HL-60 (cell line): ENCODE measurements at regions not wholly inside any gene's neighbourhood (a gene's known extent, or its start where the extent isn't known, plus 50 kb on each side); places are given as distances from the start of the nearest gene placed in this dataset.

ENCODE experiments used
- DNase-seq, 2 experiments: peaks; one replicate each; pipeline ENCODE4 v3.0.0-alpha.2; 2010 to 2020; ENCODE audit warnings: low read depth in 1 of 2, low spot score in 1 of 2
- H3K27ac ChIP-seq: fragments of 250-450 bp; sonication (Bioruptor Pico); replicated peaks from 2 replicates; pipeline ENCODE4 v1.5.1; 2020; ENCODE audit warnings: mild to moderate bottlenecking, moderate library complexity
- H3K27me3 ChIP-seq: fragments of 250-450 bp; sonication (Bioruptor Pico); 2 replicates; pipeline ENCODE4 v1.5.1; 2021; ENCODE audit warnings: mild to moderate bottlenecking, moderate library complexity; ENCODE audit not compliant: insufficient read depth, poor library complexity, severe bottlenecking
- H3K4me3 ChIP-seq: replicated peaks from 2 replicates; pipeline ENCODE4 v1.5.1; 2011; ENCODE audit warnings: mild to moderate bottlenecking, control low read depth, low read length; ENCODE audit not compliant: insufficient read depth
- GABPA ChIP-seq: IDR thresholded peaks from 2 replicates; pipeline ENCODE4 v1.6.1; 2012; ENCODE audit warnings: low read depth
- POLR2AphosphoS5 ChIP-seq: IDR thresholded peaks from 2 replicates; pipeline ENCODE4 v1.6.1; 2012; ENCODE audit warnings: low read depth
- SPI1 ChIP-seq: IDR thresholded peaks from 2 replicates; pipeline ENCODE4 v1.6.1; 2012; ENCODE audit warnings: low read depth, mild to moderate bottlenecking, borderline replicate concordance
- TF ChIP-seq, protein P1 (sequence below): IDR thresholded peaks from one replicate; pipeline ENCODE4 v1.5.1; 2011; ENCODE audit warnings: low read length, control low read depth, inconsistent platforms; ENCODE audit not compliant: insufficient read depth
- TF ChIP-seq, protein P2 (sequence below): IDR thresholded peaks from 2 replicates; pipeline ENCODE4 v1.6.1; 2012; ENCODE audit warnings: low read depth; ENCODE audit not compliant: insufficient replicate concordance

DNA sequence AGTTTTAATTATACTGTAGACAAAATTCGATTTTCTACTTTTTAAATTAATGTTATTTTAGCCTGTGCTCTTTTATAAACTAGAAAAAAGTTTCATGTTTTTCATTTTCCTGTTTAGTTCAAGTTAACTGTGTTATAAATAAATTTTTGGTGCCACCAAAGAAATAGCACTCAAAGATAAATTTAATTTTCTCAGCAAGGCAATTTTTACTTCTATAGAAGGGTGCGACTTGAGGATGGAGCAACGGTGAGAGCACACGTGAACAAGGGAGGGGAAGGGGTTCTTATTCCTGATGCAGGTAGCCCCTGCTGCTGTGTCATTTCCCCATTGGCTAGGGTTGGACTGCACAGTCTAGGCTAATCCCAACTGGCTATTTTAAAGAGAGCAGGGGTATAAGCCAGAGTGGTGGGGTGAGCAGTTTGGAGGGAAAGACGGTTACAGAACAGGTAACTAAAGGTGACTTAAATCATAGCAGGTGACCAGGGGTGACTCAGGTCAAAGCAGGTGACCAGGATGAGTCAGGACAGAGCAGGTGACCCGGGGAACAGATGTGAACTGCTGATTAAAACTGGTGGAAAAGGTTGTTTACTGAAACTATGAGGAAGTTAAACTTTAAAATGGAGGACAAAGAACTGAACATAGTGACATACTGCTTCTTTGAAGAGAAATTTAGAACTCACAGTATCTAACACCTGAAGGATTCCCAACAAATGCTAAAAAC is 104.6 kb upstream of the GPBP1 start:
- Histone ChIP-seq H3K4me3 (no peak overlapping the region), H3K27me3 (no peaks in the 10 kb centered on the region), H3K27ac (no peak overlapping the region)
- DNase-seq = no peak
- no peak for TF ChIP-seq POLR2AphosphoS5
- no peak for TF ChIP-seq GABPA
- no peak for TF ChIP-seq SPI1
- TF ChIP-seq, protein P1, sequence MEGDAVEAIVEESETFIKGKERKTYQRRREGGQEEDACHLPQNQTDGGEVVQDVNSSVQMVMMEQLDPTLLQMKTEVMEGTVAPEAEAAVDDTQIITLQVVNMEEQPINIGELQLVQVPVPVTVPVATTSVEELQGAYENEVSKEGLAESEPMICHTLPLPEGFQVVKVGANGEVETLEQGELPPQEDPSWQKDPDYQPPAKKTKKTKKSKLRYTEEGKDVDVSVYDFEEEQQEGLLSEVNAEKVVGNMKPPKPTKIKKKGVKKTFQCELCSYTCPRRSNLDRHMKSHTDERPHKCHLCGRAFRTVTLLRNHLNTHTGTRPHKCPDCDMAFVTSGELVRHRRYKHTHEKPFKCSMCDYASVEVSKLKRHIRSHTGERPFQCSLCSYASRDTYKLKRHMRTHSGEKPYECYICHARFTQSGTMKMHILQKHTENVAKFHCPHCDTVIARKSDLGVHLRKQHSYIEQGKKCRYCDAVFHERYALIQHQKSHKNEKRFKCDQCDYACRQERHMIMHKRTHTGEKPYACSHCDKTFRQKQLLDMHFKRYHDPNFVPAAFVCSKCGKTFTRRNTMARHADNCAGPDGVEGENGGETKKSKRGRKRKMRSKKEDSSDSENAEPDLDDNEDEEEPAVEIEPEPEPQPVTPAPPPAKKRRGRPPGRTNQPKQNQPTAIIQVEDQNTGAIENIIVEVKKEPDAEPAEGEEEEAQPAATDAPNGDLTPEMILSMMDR = no peak
- TF ChIP-seq, protein P2, sequence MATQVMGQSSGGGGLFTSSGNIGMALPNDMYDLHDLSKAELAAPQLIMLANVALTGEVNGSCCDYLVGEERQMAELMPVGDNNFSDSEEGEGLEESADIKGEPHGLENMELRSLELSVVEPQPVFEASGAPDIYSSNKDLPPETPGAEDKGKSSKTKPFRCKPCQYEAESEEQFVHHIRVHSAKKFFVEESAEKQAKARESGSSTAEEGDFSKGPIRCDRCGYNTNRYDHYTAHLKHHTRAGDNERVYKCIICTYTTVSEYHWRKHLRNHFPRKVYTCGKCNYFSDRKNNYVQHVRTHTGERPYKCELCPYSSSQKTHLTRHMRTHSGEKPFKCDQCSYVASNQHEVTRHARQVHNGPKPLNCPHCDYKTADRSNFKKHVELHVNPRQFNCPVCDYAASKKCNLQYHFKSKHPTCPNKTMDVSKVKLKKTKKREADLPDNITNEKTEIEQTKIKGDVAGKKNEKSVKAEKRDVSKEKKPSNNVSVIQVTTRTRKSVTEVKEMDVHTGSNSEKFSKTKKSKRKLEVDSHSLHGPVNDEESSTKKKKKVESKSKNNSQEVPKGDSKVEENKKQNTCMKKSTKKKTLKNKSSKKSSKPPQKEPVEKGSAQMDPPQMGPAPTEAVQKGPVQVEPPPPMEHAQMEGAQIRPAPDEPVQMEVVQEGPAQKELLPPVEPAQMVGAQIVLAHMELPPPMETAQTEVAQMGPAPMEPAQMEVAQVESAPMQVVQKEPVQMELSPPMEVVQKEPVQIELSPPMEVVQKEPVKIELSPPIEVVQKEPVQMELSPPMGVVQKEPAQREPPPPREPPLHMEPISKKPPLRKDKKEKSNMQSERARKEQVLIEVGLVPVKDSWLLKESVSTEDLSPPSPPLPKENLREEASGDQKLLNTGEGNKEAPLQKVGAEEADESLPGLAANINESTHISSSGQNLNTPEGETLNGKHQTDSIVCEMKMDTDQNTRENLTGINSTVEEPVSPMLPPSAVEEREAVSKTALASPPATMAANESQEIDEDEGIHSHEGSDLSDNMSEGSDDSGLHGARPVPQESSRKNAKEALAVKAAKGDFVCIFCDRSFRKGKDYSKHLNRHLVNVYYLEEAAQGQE = no peak

DNA sequence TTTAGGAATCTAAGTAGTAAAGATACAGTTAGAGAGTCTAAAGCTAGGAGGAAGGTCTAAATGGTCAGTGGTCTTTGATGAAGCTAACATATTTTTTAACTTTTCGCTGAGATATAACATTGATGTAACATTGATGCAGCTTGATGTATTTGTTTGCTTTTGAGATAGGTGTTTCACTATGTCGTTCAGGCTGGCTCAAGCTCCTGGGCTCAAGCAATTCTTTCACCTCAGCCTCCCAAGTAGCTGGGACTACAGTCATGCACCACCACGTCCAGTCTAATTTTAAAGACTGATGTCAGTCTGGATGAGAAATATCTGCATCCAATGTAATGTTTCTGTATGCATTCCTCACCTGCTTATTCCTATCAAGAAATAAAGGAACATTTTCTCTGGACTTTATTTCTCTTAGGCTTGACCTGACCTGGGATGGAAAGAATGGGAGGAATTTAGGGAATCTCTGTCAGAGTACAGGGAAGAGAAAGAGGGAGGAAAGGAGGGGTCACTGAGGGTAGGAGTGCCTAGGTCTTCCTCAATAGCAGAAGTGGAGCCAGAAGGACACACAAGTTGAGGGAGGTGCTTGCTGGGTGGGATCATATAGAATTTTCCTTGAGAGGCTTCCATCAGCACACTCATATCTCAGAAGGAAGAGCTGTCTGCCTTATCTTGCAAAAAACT is 101.5 kb upstream of the GPBP1 start:
- DNase-seq = no peak
- TF ChIP-seq SPI1 = no peak
- no peak for TF ChIP-seq POLR2AphosphoS5
- TF ChIP-seq, protein P1 = no peak

DNA sequence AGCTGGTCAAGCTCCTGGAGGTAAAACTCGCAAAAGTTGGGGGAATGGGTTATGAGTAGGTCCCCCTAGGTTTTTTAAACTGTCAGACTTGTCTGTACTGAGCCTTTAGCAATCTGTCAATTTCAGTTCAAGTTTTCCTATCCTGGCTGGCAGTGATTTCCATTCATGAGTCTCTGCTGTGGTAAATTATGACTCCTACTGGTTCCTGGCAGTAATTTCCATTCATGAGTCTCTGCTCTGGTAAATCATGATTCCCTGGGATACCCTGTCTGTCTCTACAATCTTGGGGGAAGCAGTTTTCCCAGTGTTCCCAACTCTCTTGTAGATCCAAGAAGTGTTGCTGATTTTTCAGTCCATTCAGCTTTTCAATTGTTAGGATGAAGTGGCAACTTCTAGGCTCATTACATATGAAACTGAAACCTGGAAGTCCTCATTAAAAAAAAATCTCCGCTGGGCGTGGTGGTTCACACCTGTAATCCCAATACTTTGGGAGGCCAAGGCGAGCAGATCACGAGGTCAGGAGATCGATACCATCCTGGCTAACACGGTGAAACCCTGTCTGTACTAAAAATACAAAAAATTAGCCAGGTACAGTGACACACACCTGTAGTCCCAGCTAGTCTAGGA is 91.3 kb upstream of the GPBP1 start:
- H3K27ac ChIP-seq = no peak overlapping the region
- H3K27me3 ChIP-seq = no peaks in the 10 kb centered on the region
- TF ChIP-seq GABPA (no peak), POLR2AphosphoS5 (no peak), SPI1 (no peak)
- TF ChIP-seq, protein P2 = no peak
- TF ChIP-seq, protein P1 = no peak
- no peak overlapping the region for H3K4me3 ChIP-seq
- DNase-seq = no peak

More for the DNA sequence above, 101.5 kb upstream of the GPBP1 start:
- no peak overlapping the region for H3K27ac ChIP-seq
- no peaks in the 10 kb centered on the region for H3K27me3 ChIP-seq
- no peak overlapping the region for H3K4me3 ChIP-seq
